ENCODE measurements at regions not wholly inside any gene's neighbourhood (a gene's known extent, or its start where the extent isn't known, plus 50 kb on each side); places are given as distances from the start of the nearest gene placed in this dataset.

DNA sequence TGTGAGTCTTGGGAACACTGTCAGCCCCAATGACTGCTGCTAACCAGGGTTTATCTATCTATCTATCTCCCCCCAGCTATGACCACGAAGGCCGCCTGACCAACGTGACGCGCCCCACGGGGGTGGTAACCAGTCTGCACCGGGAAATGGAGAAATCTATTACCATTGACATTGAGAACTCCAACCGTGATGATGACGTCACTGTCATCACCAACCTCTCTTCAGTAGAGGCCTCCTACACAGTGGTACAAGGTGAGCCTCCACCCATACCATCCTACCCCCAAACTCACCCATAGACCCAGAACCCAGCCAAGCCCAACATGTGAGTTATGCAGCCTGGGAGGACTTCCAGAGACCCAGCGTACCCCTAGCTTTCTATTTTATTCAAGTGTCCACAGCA, 65.4 kb upstream of the WWC1 start:
- TF ChIP-seq POLR2A (IDR thresholded peaks at IDR 0.05) (no peak), POLR2AphosphoS5 (IDR thresholded peaks at IDR 0.05) (no peak)
- TF ChIP-seq, protein P1, sequence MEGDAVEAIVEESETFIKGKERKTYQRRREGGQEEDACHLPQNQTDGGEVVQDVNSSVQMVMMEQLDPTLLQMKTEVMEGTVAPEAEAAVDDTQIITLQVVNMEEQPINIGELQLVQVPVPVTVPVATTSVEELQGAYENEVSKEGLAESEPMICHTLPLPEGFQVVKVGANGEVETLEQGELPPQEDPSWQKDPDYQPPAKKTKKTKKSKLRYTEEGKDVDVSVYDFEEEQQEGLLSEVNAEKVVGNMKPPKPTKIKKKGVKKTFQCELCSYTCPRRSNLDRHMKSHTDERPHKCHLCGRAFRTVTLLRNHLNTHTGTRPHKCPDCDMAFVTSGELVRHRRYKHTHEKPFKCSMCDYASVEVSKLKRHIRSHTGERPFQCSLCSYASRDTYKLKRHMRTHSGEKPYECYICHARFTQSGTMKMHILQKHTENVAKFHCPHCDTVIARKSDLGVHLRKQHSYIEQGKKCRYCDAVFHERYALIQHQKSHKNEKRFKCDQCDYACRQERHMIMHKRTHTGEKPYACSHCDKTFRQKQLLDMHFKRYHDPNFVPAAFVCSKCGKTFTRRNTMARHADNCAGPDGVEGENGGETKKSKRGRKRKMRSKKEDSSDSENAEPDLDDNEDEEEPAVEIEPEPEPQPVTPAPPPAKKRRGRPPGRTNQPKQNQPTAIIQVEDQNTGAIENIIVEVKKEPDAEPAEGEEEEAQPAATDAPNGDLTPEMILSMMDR (IDR thresholded peaks at IDR 0.05 in 8 of 11, conservative IDR thresholded peaks at IDR 0.05 in 3 of 11): no peak
